Type B pancreatic cell (in vitro differentiated cells): ENCODE measurements at regions not wholly inside any gene's neighbourhood (a gene's known extent, or its start where the extent isn't known, plus 50 kb on each side); places are given as distances from the start of the nearest gene placed in this dataset.

Experiments used
- DNase-seq: peaks from one replicate; pipeline ENCODE4 v3.0.0; 2021; ENCODE audit warnings: mixed read lengths; ENCODE audit not compliant: unreplicated experiment; ENCODE audit errors: extremely low spot score
- H3K27ac Mint-ChIP-seq: 2 replicates; pipeline ENCODE4 v1.8.0; 2021; ENCODE audit warnings: mild to moderate bottlenecking, mixed read lengths
- H3K27me3 Mint-ChIP-seq: 2 replicates; pipeline ENCODE4 v1.8.0; 2021; ENCODE audit warnings: mixed read lengths
- H3K36me3 Mint-ChIP-seq: 2 replicates; pipeline ENCODE4 v1.8.0; 2021; ENCODE audit warnings: mixed read lengths
- H3K4me1 Mint-ChIP-seq: one replicate; pipeline ENCODE4 v1.8.0; 2021; ENCODE audit warnings: mixed read lengths; ENCODE audit not compliant: unreplicated experiment
- H3K4me3 Mint-ChIP-seq: 2 replicates; pipeline ENCODE4 v1.8.0; 2021; ENCODE audit warnings: mild to moderate bottlenecking, mixed read lengths
- H3K9me3 Mint-ChIP-seq: 2 replicates; pipeline ENCODE4 v1.8.0; 2021; ENCODE audit warnings: mixed read lengths
- CTCF ChIP-seq: fragments of 200-600 bp; sonication (generic); conservative IDR thresholded peaks from 2 replicates; pipeline ENCODE4 v1.5.0; 2021; ENCODE audit warnings: antibody characterized with exemption, mild to moderate bottlenecking

DNA sequence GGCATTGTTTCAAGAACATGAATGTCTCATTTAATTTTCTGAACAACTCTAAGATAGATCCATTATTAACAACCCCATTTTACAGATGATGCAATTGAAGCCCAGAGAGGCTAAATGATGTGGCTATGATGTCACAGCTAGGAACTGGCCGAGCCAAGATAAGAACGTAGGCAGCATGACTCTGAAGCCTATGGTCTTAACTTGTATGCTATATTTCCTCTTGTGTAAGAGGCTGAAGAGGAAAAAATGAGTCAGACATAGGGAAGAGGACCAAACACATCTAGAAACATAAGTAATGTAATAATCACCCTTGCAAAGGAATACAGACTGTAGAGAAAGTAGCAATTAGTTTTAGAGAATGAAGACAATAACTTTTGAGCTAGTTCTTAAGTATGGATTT, 416.8 kb downstream of the FIGN start:
- TF ChIP-seq CTCF, result no peak
- H3K4me1 Mint-ChIP-seq, result no peaks in the 10 kb centered on the region
- H3K4me3 Mint-ChIP-seq, result no peak overlapping the region
- no peak overlapping the region for H3K27ac Mint-ChIP-seq
- peaks cover 10% of the 10 kb centered on the region for H3K9me3 Mint-ChIP-seq
- no peak for DNase-seq
- no peaks in the 10 kb centered on the region for H3K27me3 Mint-ChIP-seq
- no peaks in the 10 kb centered on the region for H3K36me3 Mint-ChIP-seq

GRCh38 chr2:163314712-163315111, 421.1 kb downstream of the FIGN start:
- no peak overlapping the region for H3K27ac Mint-ChIP-seq
- H3K36me3 Mint-ChIP-seq, result no peaks in the 10 kb centered on the region
- peaks cover 10% of the 10 kb centered on the region for H3K4me1 Mint-ChIP-seq
- TF ChIP-seq CTCF, result no peak
- no peaks in the 10 kb centered on the region for H3K27me3 Mint-ChIP-seq
- no peak for DNase-seq
- H3K4me3 Mint-ChIP-seq, result no peak overlapping the region
- H3K9me3 Mint-ChIP-seq, result peaks cover 10% of the 10 kb centered on the region

GRCh38 chr2:163312713-163313112, 423.1 kb downstream of the FIGN start:
- Mint-ChIP-seq H3K4me1 (peaks cover 10% of the 10 kb centered on the region), H3K27me3 (no peaks in the 10 kb centered on the region), H3K9me3 (peaks cover 3% of the 10 kb centered on the region), H3K4me3 (no peak overlapping the region), H3K27ac (no peak overlapping the region), H3K36me3 (no peaks in the 10 kb centered on the region)
- no peak for TF ChIP-seq CTCF
- no peak for DNase-seq

GRCh38 chr2:163306647-163307046, 429.2 kb downstream of the FIGN start:
- TF ChIP-seq CTCF, result no peak
- no peak overlapping the region for H3K4me3 Mint-ChIP-seq
- H3K4me1 Mint-ChIP-seq, result no peaks in the 10 kb centered on the region
- H3K27ac Mint-ChIP-seq, result no peak overlapping the region
- no peaks in the 10 kb centered on the region for H3K36me3 Mint-ChIP-seq
- no peak for DNase-seq
- H3K9me3 Mint-ChIP-seq, result peaks cover 18% of the 10 kb centered on the region
- no peaks in the 10 kb centered on the region for H3K27me3 Mint-ChIP-seq

- no peaks in the 10 kb centered on the region for H3K36me3 Mint-ChIP-seq
- no peaks in the 10 kb centered on the region for H3K4me1 Mint-ChIP-seq
- DNase-seq, result no peak
- H3K27ac Mint-ChIP-seq, result no peak overlapping the region
- no peak for TF ChIP-seq CTCF
- no peaks in the 10 kb centered on the region for H3K27me3 Mint-ChIP-seq
- H3K9me3 Mint-ChIP-seq, result peaks cover 10% of the 10 kb centered on the region
- no peak overlapping the region for H3K4me3 Mint-ChIP-seq
Measured at GRCh38 chr2:163302141-163302540, 433.7 kb downstream of the FIGN start.

- no peak for TF ChIP-seq CTCF
- Mint-ChIP-seq H3K27ac (no peak overlapping the region), H3K27me3 (no peaks in the 10 kb centered on the region)
Measured at GRCh38 chr2:163291790-163292189, 444.0 kb downstream of the FIGN start.

More at GRCh38 chr2:163291790-163292189, 444.0 kb downstream of the FIGN start:
- no peak overlapping the region for H3K4me3 Mint-ChIP-seq
- DNase-seq, result no peak
- H3K4me1 Mint-ChIP-seq, result no peaks in the 10 kb centered on the region
- no peaks in the 10 kb centered on the region for H3K9me3 Mint-ChIP-seq
- no peaks in the 10 kb centered on the region for H3K36me3 Mint-ChIP-seq
